PC-9 (cell line): ENCODE measurements at regions not wholly inside any gene's neighbourhood (a gene's known extent, or its start where the extent isn't known, plus 50 kb on each side); places are given as distances from the start of the nearest gene placed in this dataset.

Source experiments
- BruUV-seq: library from RNA; stranded (reverse); fragments of 400-500 nt; replicated peaks from 2 replicates; lab custom pipeline; 2021; lab: Mats Ljungman, UMichigan
- CTCF ChIA-PET: fragments of 300-600 bp; sonication (Branson Sonifier 250); formaldehyde crosslinking; loops from one replicate; lab custom pipeline; 2022; ENCODE audit warnings: antibody characterized with exemption; lab: Charles Lee
- POLR2A ChIA-PET: fragments of 300-600 bp; sonication (Branson Sonifier 250); formaldehyde crosslinking; loops from one replicate; lab custom pipeline; 2022; ENCODE audit warnings: antibody characterized with exemption; ENCODE audit not compliant: unreplicated experiment; lab: Charles Lee
- DNase-seq, 2 experiments: peaks; one replicate each; pipeline versions ENCODE4 v3.0.0 to v3.0.0-alpha.2; 2015 to 2022; ENCODE audit warnings: mixed read lengths in 1 of 2
- H2AFZ ChIP-seq: fragments of 200-600 bp; sonication (generic); 2 replicates; pipeline ENCODE4 v1.8.1; 2017; ENCODE audit warnings: antibody characterized with exemption
- H3F3A ChIP-seq: fragments of 200-600 bp; sonication (generic); 2 replicates; pipeline ENCODE4 v1.8.1; 2017; ENCODE audit warnings: antibody characterized with exemption, mild to moderate bottlenecking, low read depth; ENCODE audit not compliant: insufficient read depth
- H3K27ac ChIP-seq: fragments of 200-600 bp; sonication (generic); 2 replicates; pipeline ENCODE4 v1.6.1; 2016; ENCODE audit warnings: mixed run types
- H3K27me3 ChIP-seq: fragments of 200-600 bp; sonication (generic); 2 replicates; pipeline ENCODE4 v1.6.1; 2016; ENCODE audit warnings: low read depth, mixed run types; ENCODE audit not compliant: insufficient read depth
- H3K36me3 ChIP-seq: fragments of 200-600 bp; sonication (generic); 2 replicates; pipeline ENCODE4 v1.6.1; 2016; ENCODE audit warnings: low read depth, mixed run types
- H3K4me1 ChIP-seq: fragments of 200-600 bp; sonication (generic); replicated peaks from 2 replicates; pipeline ENCODE4 v1.6.1; 2016; ENCODE audit warnings: mixed run types; ENCODE audit not compliant: insufficient read depth
- H3K4me2 ChIP-seq: fragments of 200-600 bp; sonication (generic); 2 replicates; pipeline ENCODE4 v1.6.1; 2017; ENCODE audit warnings: mixed run types
- H3K4me3 ChIP-seq: fragments of 200-600 bp; sonication (generic); 2 replicates; pipeline ENCODE4 v1.6.1; 2016; ENCODE audit warnings: mixed run types
- H3K79me2 ChIP-seq: fragments of 200-600 bp; sonication (generic); 2 replicates; pipeline ENCODE4 v1.6.1; 2017; ENCODE audit warnings: low read depth, mixed run types
- H3K9me2 ChIP-seq: fragments of 200-600 bp; sonication (generic); 2 replicates; pipeline ENCODE4 v1.8.1; 2017; ENCODE audit warnings: mild to moderate bottlenecking; ENCODE audit not compliant: insufficient read depth
- H3K9me3 ChIP-seq: fragments of 200-600 bp; sonication (generic); 2 replicates; pipeline ENCODE4 v1.8.1; 2016; ENCODE audit warnings: low read depth; ENCODE audit not compliant: insufficient read depth
- H4K20me1 ChIP-seq: fragments of 200-600 bp; sonication (generic); 2 replicates; pipeline ENCODE4 v1.8.1; 2017; ENCODE audit not compliant: insufficient read depth
- EZH2 ChIP-seq: fragments of 200-600 bp; sonication (generic); IDR thresholded peaks from 2 replicates; pipeline ENCODE4 v1.8.0; 2017; ENCODE audit warnings: antibody characterized with exemption, low read depth
- intact Hi-C: fragments of 100-400 bp; cut with micrococcal nuclease; formaldehyde crosslinking; loops from one replicate; pipeline ENCODE4 v1.10.0; 2022; ENCODE audit not compliant: unreplicated experiment
- TF ChIP-seq, protein P1 (sequence below): fragments of 200-600 bp; sonication (generic); conservative IDR thresholded peaks from 2 replicates; pipeline ENCODE4 v1.6.1; 2017; ENCODE audit warnings: mixed run types, antibody characterized with exemption, mild to moderate bottlenecking, moderate library complexity

DNA sequence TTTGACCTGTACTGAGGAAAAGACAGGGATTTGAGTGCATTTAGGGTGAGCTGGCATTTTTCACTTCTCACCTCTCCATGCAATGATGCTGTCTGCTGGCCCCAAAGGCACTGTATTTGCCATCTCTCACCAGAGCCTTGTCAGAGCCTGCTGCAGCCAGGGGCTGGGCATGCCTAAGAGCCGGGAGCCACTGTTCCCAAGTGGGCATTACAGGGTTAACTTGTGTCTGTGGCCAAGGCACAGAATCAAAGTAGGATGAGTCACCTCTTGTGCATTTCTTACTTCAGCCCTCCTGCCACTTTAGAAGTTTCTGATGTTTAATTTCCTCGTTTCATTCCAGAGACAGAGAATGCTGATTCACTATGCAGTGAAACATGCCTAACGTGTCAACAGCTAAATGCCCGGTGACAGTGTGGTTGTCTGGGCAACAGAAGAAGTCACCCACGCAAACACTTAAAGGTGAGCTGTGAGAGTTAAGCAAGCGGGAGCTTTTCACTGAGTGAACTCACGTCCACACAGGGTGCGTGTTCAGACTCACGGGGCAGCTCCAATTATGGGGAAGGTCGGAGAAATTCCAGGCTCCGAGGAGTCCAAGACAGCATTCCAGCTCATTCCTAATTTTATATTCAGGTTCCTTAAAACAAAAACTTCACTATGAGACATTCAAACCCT, 57.1 kb upstream of the IGFBP3 start:
- Histone ChIP-seq H3K79me2 (no peaks in the 10 kb centered on the region), H2AFZ (peak overlapping the region; percentile 22), H4K20me1 (no peaks in the 10 kb centered on the region), H3K4me3 (peak overlapping the region; percentile 23; the same call in 1 of the 2 replicates), H3K27ac (peak overlapping the region; percentile 97), H3K27me3 (no peaks in the 10 kb centered on the region), H3K4me2 (peak overlapping the region; percentile 68), H3K9me3 (peaks cover 10% of the 10 kb centered on the region; the same call in 1 of the 2 replicates), H3K9me2 (no peaks in the 10 kb centered on the region), H3K36me3 (no peaks in the 10 kb centered on the region), H3F3A (peaks cover 23% of the 10 kb centered on the region), H3K4me1 (peaks cover 52% of the 10 kb centered on the region)
- CTCF ChIA-PET, result interaction anchor here (0.7 to 1.6 kb wide), 2 partner anchors 55 to 161 kb away, joined by 4 to 9 read pairs; no protein-coding TSS in a partner anchor
- POLR2A ChIA-PET, result interaction anchor here (0.5 to 1.0 kb wide), 15 partner anchors 10 to 1814 kb away, joined by 3 to 8 read pairs (median 4); no protein-coding TSS in a partner anchor
- BruUV-seq, result no TSS peak
- TF ChIP-seq EZH2, result no peak
- TF ChIP-seq, protein P1, sequence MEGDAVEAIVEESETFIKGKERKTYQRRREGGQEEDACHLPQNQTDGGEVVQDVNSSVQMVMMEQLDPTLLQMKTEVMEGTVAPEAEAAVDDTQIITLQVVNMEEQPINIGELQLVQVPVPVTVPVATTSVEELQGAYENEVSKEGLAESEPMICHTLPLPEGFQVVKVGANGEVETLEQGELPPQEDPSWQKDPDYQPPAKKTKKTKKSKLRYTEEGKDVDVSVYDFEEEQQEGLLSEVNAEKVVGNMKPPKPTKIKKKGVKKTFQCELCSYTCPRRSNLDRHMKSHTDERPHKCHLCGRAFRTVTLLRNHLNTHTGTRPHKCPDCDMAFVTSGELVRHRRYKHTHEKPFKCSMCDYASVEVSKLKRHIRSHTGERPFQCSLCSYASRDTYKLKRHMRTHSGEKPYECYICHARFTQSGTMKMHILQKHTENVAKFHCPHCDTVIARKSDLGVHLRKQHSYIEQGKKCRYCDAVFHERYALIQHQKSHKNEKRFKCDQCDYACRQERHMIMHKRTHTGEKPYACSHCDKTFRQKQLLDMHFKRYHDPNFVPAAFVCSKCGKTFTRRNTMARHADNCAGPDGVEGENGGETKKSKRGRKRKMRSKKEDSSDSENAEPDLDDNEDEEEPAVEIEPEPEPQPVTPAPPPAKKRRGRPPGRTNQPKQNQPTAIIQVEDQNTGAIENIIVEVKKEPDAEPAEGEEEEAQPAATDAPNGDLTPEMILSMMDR, result no peak
- intact Hi-C loops, result loop anchor here (1.0 to 5.0 kb wide), 12 partner anchors 54 to 1109 kb away; no protein-coding TSS in a partner anchor
- peak; percentile 91 to 100 for DNase-seq

- Histone ChIP-seq H3K4me2 (peak overlapping the region; percentile 62), H3K9me3 (peaks cover 8% of the 10 kb centered on the region; the same call in 1 of the 2 replicates), H4K20me1 (no peaks in the 10 kb centered on the region), H3K27ac (peak overlapping the region; percentile 97), H3K9me2 (no peaks in the 10 kb centered on the region), H3F3A (peaks cover 23% of the 10 kb centered on the region), H2AFZ (no peak overlapping the region; the same call in 1 of the 2 replicates), H3K4me1 (peaks cover 52% of the 10 kb centered on the region), H3K27me3 (no peaks in the 10 kb centered on the region), H3K36me3 (no peaks in the 10 kb centered on the region), H3K79me2 (no peaks in the 10 kb centered on the region), H3K4me3 (peak overlapping the region; percentile 0; the same call in 1 of the 2 replicates)
- BruUV-seq, result no TSS peak
- intact Hi-C loops, result loop anchor here (5.0 kb wide), 1 partner anchor 1110 kb away; no protein-coding TSS in a partner anchor
- peak in 1 of 2 experiments; percentile 28 for DNase-seq
- no peak for TF ChIP-seq EZH2
- TF ChIP-seq, protein P1, result no peak
- ChIA-PET POLR2A (interaction anchor here (0.5 to 0.6 kb wide), 2 partner anchors 91 to 229 kb away, joined by 3 to 5 read pairs; no protein-coding TSS in a partner anchor), CTCF (interaction anchor here (1.6 kb wide), 1 partner anchor 162 kb away, joined by 9 read pairs; no protein-coding TSS in a partner anchor)
Measured at GRCh38 chr7:45977256-45977780, 56.2 kb upstream of the IGFBP3 start.

GRCh38 chr7:45976485-45976856, 55.4 kb upstream of the IGFBP3 start:
- no peaks in the 10 kb centered on the region for H3K27me3 ChIP-seq
- no peaks in the 10 kb centered on the region for H3K79me2 ChIP-seq
- 0 out of 2 replicates have a peak overlapping the region, but pooled peaks have one; percentile 97 for H3K27ac ChIP-seq
- H3K9me3 ChIP-seq, result no peaks in the 10 kb centered on the region; the same call in 1 of the 2 replicates
- H3K4me1 ChIP-seq, result peaks cover 51% of the 10 kb centered on the region
- DNase-seq, result peak in 1 of 2 experiments; percentile 30
- ChIA-PET POLR2A (no interaction called here), CTCF (interaction anchor here (1.2 kb wide), 1 partner anchor 54 kb away, joined by 3 read pairs; no protein-coding TSS in a partner anchor)
- no peak overlapping the region for H2AFZ ChIP-seq
- no peaks in the 10 kb centered on the region for H4K20me1 ChIP-seq
- H3K36me3 ChIP-seq, result no peaks in the 10 kb centered on the region
- H3F3A ChIP-seq, result peaks cover 23% of the 10 kb centered on the region
- no peak overlapping the region for H3K4me3 ChIP-seq
- no peak overlapping the region for H3K4me2 ChIP-seq
- intact Hi-C loops, result loop anchor here (5.0 kb wide), 1 partner anchor 1111 kb away; no protein-coding TSS in a partner anchor
- no peaks in the 10 kb centered on the region for H3K9me2 ChIP-seq
- BruUV-seq, result no TSS peak
- TF ChIP-seq, protein P1, result no peak
